Stimulated activated naive CD8-positive, alpha-beta T cell treated with anti-CD3 and anti-CD28 coated beads, Interleukin-15, Interleukin-2, amounts not matched to agents 100 U/mL and 50 U/mL, for 24 hours (primary cell): ENCODE measurements at regions not wholly inside any gene's neighbourhood (a gene's known extent, or its start where the extent isn't known, plus 50 kb on each side); places are given as distances from the start of the nearest gene placed in this dataset.
A peak's percentile ranks its signal among the peaks of the same experiment; 100 is the strongest.
"Not testable (repeated sequence)": the region's sequence is repeated elsewhere in the genome, so short reads cannot be mapped to it uniquely, and the experiment has no call there.

Source experiments
- ATAC-seq: fragments of 150-1000 bp; cut with Tn5 transposase; one replicate; pipeline ENCODE4 v1.10.0; 2021
- DNase-seq: peaks from one replicate; pipeline ENCODE4 v3.0.0; 2021

DNA sequence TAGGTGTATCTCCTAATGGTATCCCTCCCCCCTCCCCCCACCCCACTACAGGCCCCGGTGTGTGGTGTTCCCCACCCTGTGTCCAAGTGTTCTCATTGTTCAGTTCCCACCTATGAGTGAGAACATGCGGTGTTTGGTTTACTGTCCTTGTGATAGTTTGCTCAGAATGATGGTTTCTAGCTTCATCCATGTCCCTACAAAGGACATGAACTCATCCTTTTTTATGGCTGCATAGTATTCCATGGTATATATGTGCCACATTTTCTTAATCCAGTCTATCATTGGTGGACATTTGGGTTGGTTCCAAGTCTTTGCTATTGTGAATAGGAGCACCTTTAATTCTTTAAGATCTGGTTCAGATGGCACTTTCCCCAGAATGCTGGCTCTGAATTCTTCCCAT lies 58.5 kb upstream of the PTGFRN start:
- DNase-seq, ATAC-seq: not testable (repeated sequence)

DNA sequence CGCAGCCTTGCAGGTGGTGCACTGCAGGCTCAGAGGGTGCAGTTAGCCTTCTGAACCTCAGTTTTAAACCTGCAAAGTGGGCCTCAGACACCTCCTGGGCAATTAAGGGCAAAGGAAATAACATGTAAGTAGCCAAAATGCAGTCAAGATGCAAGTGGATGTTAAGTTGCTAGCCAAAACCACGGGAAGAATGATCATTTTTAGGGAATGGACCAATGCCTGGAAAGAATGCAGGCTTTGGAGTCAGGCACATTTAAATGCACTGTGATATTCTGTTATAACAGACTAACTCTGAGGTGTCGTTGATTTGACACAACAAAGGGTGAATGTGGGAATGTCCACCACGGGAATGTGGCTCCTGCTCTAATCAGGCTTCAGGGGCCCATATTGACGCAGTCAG lies 57.9 kb upstream of the PTGFRN start:
- ATAC-seq (no peak), DNase-seq (no peak)

DNA sequence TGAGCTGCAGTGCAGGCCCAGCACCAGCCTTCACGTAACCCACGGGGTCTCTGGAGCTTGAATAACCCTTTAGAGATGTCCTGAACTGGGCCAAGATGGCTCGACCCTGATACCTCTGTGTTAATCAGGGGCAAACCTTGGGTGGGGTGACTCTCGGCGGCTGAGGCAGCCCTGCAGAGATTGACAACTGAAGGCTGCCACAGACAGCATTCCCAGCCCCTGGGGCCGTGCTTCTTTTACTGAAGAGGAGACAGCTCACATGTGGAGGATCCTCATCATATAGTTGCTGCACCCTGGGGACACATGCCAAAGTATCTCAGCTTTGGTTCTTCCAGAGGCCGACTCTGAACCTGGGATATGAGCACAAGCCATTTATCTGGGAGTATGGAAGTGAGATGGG lies 57.3 kb upstream of the PTGFRN start:
- no peak for ATAC-seq
- no peak for DNase-seq

GRCh38 chr1:116852910-116853309 lies 56.8 kb upstream of the PTGFRN start:
- DNase-seq (no peak), ATAC-seq (no peak)

DNA sequence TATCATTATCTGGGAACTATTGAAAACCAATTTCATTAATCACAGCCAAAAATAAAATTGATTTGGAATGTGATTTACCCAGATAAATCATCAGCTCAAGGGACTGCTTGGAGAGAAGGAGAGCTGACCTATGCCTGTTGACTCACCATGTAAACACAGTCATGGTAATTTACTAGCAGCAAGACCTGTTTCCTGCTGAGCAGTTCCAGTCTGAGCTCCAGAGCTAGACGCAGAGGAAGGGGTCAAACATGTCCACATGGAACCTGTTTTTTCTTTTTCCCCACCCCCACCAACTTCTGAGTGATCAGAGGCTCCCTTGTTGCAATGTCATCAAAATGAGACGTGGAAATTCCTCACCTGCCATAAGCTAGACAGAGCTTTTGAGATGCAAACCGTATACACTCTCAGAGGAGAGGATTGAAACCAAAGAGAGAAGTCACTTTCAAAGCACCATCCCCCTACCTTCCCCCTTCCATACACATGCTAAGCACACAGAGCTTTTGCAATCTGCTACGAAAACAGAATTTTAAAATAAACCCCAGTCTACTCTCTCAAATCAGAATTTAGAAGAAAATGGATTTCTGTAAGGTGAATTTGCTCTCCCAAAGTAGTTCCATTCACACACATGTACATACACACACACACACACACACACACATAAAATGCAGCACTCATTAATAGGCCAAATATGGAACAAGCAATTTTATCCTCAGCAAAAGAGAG lies 55.9 kb upstream of the PTGFRN start:
- no peak for DNase-seq
- ATAC-seq: peak; percentile 84

GRCh38 chr1:116854403-116854690 lies 55.4 kb upstream of the PTGFRN start:
- ATAC-seq: no peak

GRCh38 chr1:116854716-116855115 lies 55.0 kb upstream of the PTGFRN start:
- no peak for ATAC-seq
- DNase-seq: no peak

More at GRCh38 chr1:116854403-116854690, 55.4 kb upstream of the PTGFRN start:
- DNase-seq: no peak

GRCh38 chr1:116855191-116855619 lies 54.5 kb upstream of the PTGFRN start:
- DNase-seq: no peak
- ATAC-seq: no peak

GRCh38 chr1:116855773-116856201 lies 53.9 kb upstream of the PTGFRN start:
- ATAC-seq: no peak

DNA sequence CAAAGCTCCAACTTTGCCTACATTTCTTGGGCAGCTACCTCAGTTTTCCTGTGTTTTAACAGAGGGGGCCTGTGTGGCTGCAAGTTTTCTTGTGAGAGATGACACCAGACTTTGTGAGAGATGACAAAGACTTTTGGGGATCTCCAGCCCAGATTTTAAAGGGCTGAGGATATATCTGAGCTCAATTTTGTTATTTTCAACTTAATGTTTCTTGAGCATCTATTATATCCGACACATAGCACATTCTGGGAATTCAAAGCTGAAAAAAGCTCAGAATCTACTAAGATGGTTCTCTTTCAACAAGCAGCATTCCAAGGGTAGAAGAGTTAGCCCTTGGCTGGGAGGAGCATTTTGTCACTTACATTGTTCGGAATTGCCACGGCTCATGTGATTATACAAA lies 53.4 kb upstream of the PTGFRN start:
- DNase-seq: no peak
- ATAC-seq: no peak

More at GRCh38 chr1:116855773-116856201, 53.9 kb upstream of the PTGFRN start:
- DNase-seq: no peak

GRCh38 chr1:116857092-116857491 lies 52.6 kb upstream of the PTGFRN start:
- DNase-seq: no peak

More at GRCh38 chr1:116857092-116857491, 52.6 kb upstream of the PTGFRN start:
- ATAC-seq: no peak
